NCI-H2171 treated with DMSO at 0.1 percent for 48 hours (cell line): ENCODE measurements at regions not wholly inside any gene's neighbourhood (a gene's known extent, or its start where the extent isn't known, plus 50 kb on each side); places are given as distances from the start of the nearest gene placed in this dataset.
"Not testable (repeated sequence)": the region's sequence is repeated elsewhere in the genome, so short reads cannot be mapped to it uniquely, and the experiment has no call there.

Experiments
- DNase-seq: peaks from one replicate; lab custom pipeline; 2025; lab: John Stamatoyannopoulos, UW

GRCh38 chr11:87769661-87770060 is 405.6 kb downstream of the RAB38 start:
- DNase-seq = no peak

- no peak for DNase-seq
Measured at GRCh38 chr11:87767615-87768014, 407.6 kb downstream of the RAB38 start.

- not testable (repeated sequence) for DNase-seq
Measured at GRCh38 chr11:87764075-87764474, 411.2 kb downstream of the RAB38 start.

GRCh38 chr11:87754685-87755084 is 420.6 kb downstream of the RAB38 start:
- DNase-seq = no peak

- DNase-seq = no peak
Measured at GRCh38 chr11:87753143-87753542, 422.1 kb downstream of the RAB38 start.

GRCh38 chr11:87743007-87743406 is 432.2 kb downstream of the RAB38 start:
- DNase-seq = peak; percentile 15

GRCh38 chr11:87740968-87741367 is 434.3 kb downstream of the RAB38 start:
- no peak for DNase-seq

GRCh38 chr11:87740451-87740850 is 434.8 kb downstream of the RAB38 start:
- no peak for DNase-seq

- no peak for DNase-seq
Measured at GRCh38 chr11:87739766-87740165, 435.5 kb downstream of the RAB38 start.

GRCh38 chr11:87739261-87739660 is 436.0 kb downstream of the RAB38 start:
- no peak for DNase-seq

GRCh38 chr11:87736928-87737327 is 438.3 kb downstream of the RAB38 start:
- DNase-seq = no peak

- no peak for DNase-seq
Measured at GRCh38 chr11:87726506-87726905, 448.7 kb downstream of the RAB38 start.

GRCh38 chr11:87724358-87724757 is 450.9 kb downstream of the RAB38 start:
- DNase-seq = no peak

- DNase-seq = peak; percentile 13
Measured at GRCh38 chr11:87722756-87723565, 452.3 kb downstream of the RAB38 start.

GRCh38 chr11:87719326-87720073 is 455.7 kb downstream of the RAB38 start:
- no peak for DNase-seq

- DNase-seq = peak; percentile 15
Measured at GRCh38 chr11:87712802-87713202, 462.4 kb downstream of the RAB38 start.

- no peak for DNase-seq
Measured at GRCh38 chr11:87712391-87712790, 462.9 kb downstream of the RAB38 start.

- not testable (repeated sequence) for DNase-seq
Measured at GRCh38 chr11:87703589-87703988, 471.7 kb downstream of the RAB38 start.

GRCh38 chr11:87675993-87676392 is 499.2 kb downstream of the RAB38 start:
- DNase-seq = no peak

- DNase-seq = no peak
Measured at GRCh38 chr11:87666730-87667129, 508.5 kb downstream of the RAB38 start.

GRCh38 chr11:87662287-87662686 is 513.0 kb downstream of the RAB38 start:
- DNase-seq = no peak

GRCh38 chr11:87660926-87661660 is 514.1 kb downstream of the RAB38 start:
- DNase-seq = no peak

- no peak for DNase-seq
Measured at GRCh38 chr11:87659807-87660206, 515.4 kb downstream of the RAB38 start.
